ENCODE measurements at regions not wholly inside any gene's neighbourhood (a gene's known extent, or its start where the extent isn't known, plus 50 kb on each side); places are given as distances from the start of the nearest gene placed in this dataset.

DNA sequence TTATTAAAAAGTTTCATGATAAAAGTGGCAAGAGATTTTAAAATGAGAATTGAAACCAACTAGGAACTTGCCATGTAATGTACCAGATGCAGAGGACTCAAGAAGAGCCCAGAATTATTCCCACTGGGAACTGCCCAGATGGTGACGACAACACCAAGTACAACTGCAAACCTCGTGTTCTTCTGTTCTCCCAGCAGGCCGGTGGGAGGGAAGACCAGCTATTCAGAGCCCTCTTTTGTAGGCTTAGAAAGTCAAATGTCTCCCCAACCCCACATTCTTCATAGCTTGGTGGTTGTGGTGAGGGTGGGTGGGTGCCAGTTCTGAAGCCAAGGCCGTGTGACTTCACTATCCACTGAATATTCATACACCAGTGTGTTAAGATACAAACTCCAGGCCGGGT, 54.3 kb upstream of the ITGB1 start:
- TF ChIP-seq, protein P1, sequence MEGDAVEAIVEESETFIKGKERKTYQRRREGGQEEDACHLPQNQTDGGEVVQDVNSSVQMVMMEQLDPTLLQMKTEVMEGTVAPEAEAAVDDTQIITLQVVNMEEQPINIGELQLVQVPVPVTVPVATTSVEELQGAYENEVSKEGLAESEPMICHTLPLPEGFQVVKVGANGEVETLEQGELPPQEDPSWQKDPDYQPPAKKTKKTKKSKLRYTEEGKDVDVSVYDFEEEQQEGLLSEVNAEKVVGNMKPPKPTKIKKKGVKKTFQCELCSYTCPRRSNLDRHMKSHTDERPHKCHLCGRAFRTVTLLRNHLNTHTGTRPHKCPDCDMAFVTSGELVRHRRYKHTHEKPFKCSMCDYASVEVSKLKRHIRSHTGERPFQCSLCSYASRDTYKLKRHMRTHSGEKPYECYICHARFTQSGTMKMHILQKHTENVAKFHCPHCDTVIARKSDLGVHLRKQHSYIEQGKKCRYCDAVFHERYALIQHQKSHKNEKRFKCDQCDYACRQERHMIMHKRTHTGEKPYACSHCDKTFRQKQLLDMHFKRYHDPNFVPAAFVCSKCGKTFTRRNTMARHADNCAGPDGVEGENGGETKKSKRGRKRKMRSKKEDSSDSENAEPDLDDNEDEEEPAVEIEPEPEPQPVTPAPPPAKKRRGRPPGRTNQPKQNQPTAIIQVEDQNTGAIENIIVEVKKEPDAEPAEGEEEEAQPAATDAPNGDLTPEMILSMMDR (IDR thresholded peaks at IDR 0.05) = no peak
- TF ChIP-seq POLR2A (IDR thresholded peaks at IDR 0.05) = no peak
- TF ChIP-seq EP300 (IDR thresholded peaks at IDR 0.05) = no peak
